ENCODE measurements at regions not wholly inside any gene's neighbourhood (a gene's known extent, or its start where the extent isn't known, plus 50 kb on each side); places are given as distances from the start of the nearest gene placed in this dataset.

- peak; percentile 91 for DNase-seq
Observed at GRCh38 chr6:25070547-25071366, 135.0 kb upstream of the RIPOR2 start.

GRCh38 chr6:25078141-25078540 lies 142.4 kb upstream of the RIPOR2 start:
- peak; percentile 49 for DNase-seq

- no peak for DNase-seq
Observed at GRCh38 chr6:25083784-25084507, 148.2 kb upstream of the RIPOR2 start.

- no peak for DNase-seq
Observed at GRCh38 chr6:25084508-25084833, 148.7 kb upstream of the RIPOR2 start.

- DNase-seq = no peak
Observed at GRCh38 chr6:25085756-25086155, 150.0 kb upstream of the RIPOR2 start.

- peak; percentile 18 for DNase-seq
Observed at GRCh38 chr6:25086500-25087091, 150.8 kb upstream of the RIPOR2 start.

- no peak for DNase-seq
Observed at GRCh38 chr6:25088513-25088912, 152.8 kb upstream of the RIPOR2 start.

- DNase-seq = no peak
Observed at GRCh38 chr6:25089442-25089841, 153.7 kb upstream of the RIPOR2 start.

GRCh38 chr6:25094726-25095125 lies 159.0 kb upstream of the RIPOR2 start:
- peak; percentile 12 for DNase-seq

GRCh38 chr6:25100288-25100687 lies 164.5 kb upstream of the RIPOR2 start:
- no peak for DNase-seq

GRCh38 chr6:25103603-25104002 lies 167.8 kb upstream of the RIPOR2 start:
- DNase-seq = peak; percentile 42

- DNase-seq = no peak
Observed at GRCh38 chr6:25105070-25105925, 169.5 kb upstream of the RIPOR2 start.

- DNase-seq = no peak
Observed at GRCh38 chr6:25107218-25107617, 171.5 kb upstream of the RIPOR2 start.

- no peak for DNase-seq
Observed at GRCh38 chr6:25111782-25112181, 167.4 kb upstream of the CARMIL1 start.

GRCh38 chr6:25112322-25112773 lies 166.8 kb upstream of the CARMIL1 start:
- peak; percentile 92 for DNase-seq

GRCh38 chr6:25113436-25113835 lies 165.7 kb upstream of the CARMIL1 start:
- peak; percentile 26 for DNase-seq

GRCh38 chr6:25118038-25118437 lies 161.1 kb upstream of the CARMIL1 start:
- no peak for DNase-seq

- DNase-seq = no peak
Observed at GRCh38 chr6:25121186-25121585, 158.0 kb upstream of the CARMIL1 start.

GRCh38 chr6:25122001-25122400 lies 157.2 kb upstream of the CARMIL1 start:
- peak; percentile 87 for DNase-seq

- peak; percentile 94 for DNase-seq
Observed at GRCh38 chr6:25122622-25123237, 156.4 kb upstream of the CARMIL1 start.

- DNase-seq = no peak
Observed at GRCh38 chr6:25124216-25124715, 154.9 kb upstream of the CARMIL1 start.

GRCh38 chr6:25125736-25126135 lies 153.4 kb upstream of the CARMIL1 start:
- no peak for DNase-seq
